Head of caudate nucleus (tissue), 42 donors: ENCODE measurements at regions not wholly inside any gene's neighbourhood (a gene's known extent, or its start where the extent isn't known, plus 50 kb on each side); places are given as distances from the start of the nearest gene placed in this dataset.

ENCODE experiments used
- DNase-seq, 42 donors: peaks; one replicate each; pipeline versions ENCODE4 v3.0.0 to v3.0.0-alpha.2; 2020 to 2021; ENCODE audit warnings: mixed read lengths in 7 of 42
- intact Hi-C: fragments of 100-400 bp; cut with DNase I; formaldehyde crosslinking; loops from one replicate; pipeline ENCODE4 v1.15.0; 2022

- DNase-seq, result peak in 29 of 42 donors; percentile 6 to 70 (median 48)
Measured at GRCh38 chr15:31265871-31266711, 60.5 kb upstream of the KLF13 start.

DNA sequence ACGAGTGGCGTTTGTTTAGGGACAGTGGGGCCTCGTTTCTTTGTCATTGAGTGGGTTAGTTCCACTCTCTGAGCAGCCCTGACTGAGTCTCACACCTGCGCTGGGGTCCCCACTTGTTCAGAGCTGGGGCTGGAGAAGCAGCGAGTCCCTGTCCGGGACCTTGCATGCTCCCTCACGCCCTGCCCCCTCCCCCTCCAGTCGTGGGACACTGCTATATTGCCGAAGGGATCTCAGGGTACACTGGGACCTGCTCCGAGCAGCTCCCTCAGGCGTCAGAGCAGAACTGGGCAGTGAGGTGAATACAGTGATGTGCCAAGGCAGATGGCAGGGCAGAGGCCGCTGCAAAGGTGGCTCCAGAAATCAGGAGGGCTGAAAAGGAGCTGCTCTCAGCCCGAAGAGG lies 59.9 kb upstream of the KLF13 start:
- DNase-seq, result peak in 16 of 42 donors; percentile 3 to 53 (median 25)
- intact Hi-C loops, result no loop called here

More at GRCh38 chr15:31265871-31266711, 60.5 kb upstream of the KLF13 start:
- intact Hi-C loops, result no loop called here

- intact Hi-C loops, result no loop called here
- DNase-seq, result peak in 17 of 42 donors; percentile 3 to 38 (median 12)
Measured at GRCh38 chr15:31267161-31268107, 59.2 kb upstream of the KLF13 start.

GRCh38 chr15:31268108-31268501 lies 58.5 kb upstream of the KLF13 start:
- peak in 12 of 42 donors; percentile 3 to 40 (median 14) for DNase-seq
- intact Hi-C loops, result no loop called here

DNA sequence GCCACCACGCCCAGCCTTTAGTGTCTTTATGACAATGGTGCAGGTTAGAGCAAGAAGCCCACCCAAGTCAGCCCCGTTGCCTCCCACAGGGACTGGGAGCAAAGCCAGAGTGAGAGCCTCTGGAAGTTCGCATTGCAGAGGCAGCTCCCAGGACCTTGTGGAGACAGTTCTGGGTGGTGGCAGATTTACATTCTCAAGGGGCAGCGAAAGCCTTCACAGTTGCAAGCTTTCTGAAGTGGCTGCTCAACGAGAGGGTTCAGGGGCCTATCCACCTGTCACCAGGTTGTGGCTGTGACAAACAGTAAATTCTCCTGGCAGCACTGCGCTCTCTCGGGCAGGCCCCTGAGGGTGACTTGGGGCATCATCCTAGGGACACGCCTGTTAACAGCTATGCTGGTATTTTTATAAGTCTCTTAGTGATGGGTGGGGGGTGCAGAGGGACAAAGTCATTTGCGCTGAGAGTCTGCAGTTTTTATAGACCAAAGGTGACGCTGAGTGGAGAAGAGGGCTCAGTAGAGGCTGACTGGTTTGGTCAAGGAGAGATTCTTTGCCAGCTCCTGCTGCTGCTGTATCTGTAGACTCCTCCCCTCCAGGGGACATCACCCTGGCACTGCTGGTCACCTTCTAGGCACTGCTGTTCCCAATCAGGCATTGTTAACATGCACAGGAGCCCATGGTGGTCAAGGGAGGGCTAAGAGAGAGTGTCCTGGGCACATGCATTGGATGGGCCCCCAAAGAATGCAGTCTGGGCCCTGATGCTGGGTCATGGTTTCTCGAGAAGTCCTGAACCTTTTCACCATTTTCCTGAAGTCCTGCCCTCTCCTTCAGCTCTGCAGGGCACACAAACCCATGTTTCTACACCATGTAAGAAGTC lies 57.5 kb upstream of the KLF13 start:
- intact Hi-C loops, result no loop called here
- DNase-seq, result peak in 18 of 42 donors; percentile 1 to 37 (median 10)

GRCh38 chr15:31269816-31270575 lies 56.6 kb upstream of the KLF13 start:
- peak in 16 of 42 donors; percentile 0 to 39 (median 7) for DNase-seq
- intact Hi-C loops, result no loop called here

GRCh38 chr15:31270767-31271166 lies 55.9 kb upstream of the KLF13 start:
- intact Hi-C loops, result no loop called here
- DNase-seq, result peak in 17 of 42 donors; percentile 6 to 44 (median 22)

DNA sequence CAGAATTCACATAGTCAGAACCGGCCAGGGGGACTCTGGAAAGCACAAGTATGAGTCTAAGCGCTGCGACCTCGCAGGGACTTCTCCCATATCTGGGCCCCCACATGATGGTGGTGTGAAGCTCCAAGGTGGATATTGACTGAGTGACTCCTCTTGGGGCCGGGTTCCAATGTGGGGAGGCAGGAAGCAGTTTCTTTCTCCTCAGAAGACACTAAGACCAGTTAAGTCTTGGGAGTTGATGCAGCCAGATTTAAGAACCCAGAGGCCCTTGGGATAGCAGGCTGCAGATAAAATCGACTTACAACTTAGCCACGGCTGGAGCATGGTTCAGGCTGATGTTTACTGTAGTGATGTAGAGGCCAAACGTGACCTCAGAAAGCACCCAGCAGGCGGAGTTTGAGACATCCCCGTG lies 55.4 kb upstream of the KLF13 start:
- intact Hi-C loops, result no loop called here
- peak in 13 of 42 donors; percentile 4 to 37 (median 12) for DNase-seq

- intact Hi-C loops, result no loop called here
- DNase-seq, result peak in 14 of 42 donors; percentile 5 to 41 (median 12)
Measured at GRCh38 chr15:31271711-31272557, 54.7 kb upstream of the KLF13 start.

DNA sequence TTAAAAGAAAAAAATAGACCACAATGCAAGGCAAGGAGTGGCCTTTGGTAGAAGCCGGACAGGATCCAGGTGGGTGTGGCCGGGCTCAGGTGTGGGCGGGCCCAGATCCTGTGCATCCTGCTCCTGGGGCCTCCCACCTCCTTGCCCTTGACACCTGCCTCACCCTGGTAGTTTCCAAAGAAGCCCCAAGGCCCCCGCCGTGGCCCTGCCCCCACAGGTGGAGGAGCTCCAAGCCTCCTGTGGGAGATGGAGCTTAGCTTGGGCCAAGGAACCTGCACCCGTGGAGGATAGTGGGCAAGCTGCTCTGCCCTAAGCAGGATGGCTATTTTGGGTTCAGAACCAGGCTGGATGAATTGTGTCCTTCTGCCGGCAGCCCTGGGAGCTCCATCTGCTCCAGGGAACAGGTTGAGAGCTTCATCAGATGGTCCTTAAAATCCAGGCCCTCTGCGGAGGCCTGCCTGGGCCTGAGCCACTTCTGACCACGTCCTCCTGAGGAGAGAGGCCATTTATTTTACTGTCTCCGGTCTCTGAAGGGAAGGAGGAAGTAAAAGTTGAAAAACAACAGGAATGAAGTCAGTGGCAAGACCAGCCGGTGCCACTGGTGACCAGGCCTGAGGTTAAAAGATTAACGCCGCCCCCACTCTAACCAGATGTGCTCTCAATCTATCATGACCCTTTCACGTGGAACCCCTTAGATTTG lies 53.9 kb upstream of the KLF13 start:
- intact Hi-C loops, result no loop called here

GRCh38 chr15:31273258-31273941 lies 53.2 kb upstream of the KLF13 start:
- DNase-seq, result peak in 19 of 42 donors; percentile 2 to 43 (median 16)
- intact Hi-C loops, result no loop called here

More for the DNA sequence above, 53.9 kb upstream of the KLF13 start:
- peak in 20 of 42 donors; percentile 5 to 49 (median 28) for DNase-seq

GRCh38 chr15:31274496-31275330 lies 51.9 kb upstream of the KLF13 start:
- intact Hi-C loops, result no loop called here
- DNase-seq, result peak in 18 of 42 donors; percentile 6 to 44 (median 15)

- DNase-seq, result peak in 30 of 42 donors; percentile 31 to 85 (median 56)
- intact Hi-C loops, result no loop called here
Measured at GRCh38 chr15:31275331-31276262, 51.0 kb upstream of the KLF13 start.
